Liver (tissue), 3 donors: ENCODE measurements at regions not wholly inside any gene's neighbourhood (a gene's known extent, or its start where the extent isn't known, plus 50 kb on each side); places are given as distances from the start of the nearest gene placed in this dataset.

ENCODE experiments used
- CTCF ChIP-seq: fragments of 150-350 bp; IDR thresholded peaks from 2 replicates; pipeline ENCODE4 v1.5.1; 2017; ENCODE audit warnings: improper control_type of control experiment, low read depth, low read length; ENCODE audit not compliant: missing input control
- EGR1 ChIP-seq, 2 donors: IDR thresholded peaks; 2 replicates each; pipeline ENCODE4 v1.6.1; 2016 to 2018; ENCODE audit warnings: antibody characterized with exemption in 2 of 2, low read depth in 2 of 2
- GABPA ChIP-seq, 2 donors: IDR thresholded peaks in 1 of 2; conservative IDR thresholded peaks in 1 of 2; 2 replicates each; pipeline ENCODE4 v1.6.1; 2016; ENCODE audit warnings: antibody characterized with exemption in 2 of 2, mild to moderate bottlenecking in 1 of 2, moderate library complexity in 1 of 2
- HNF4A ChIP-seq, 2 donors: conservative IDR thresholded peaks; 2 replicates each; pipeline ENCODE4 v1.6.1; 2016; ENCODE audit warnings: antibody characterized with exemption in 2 of 2, mild to moderate bottlenecking in 2 of 2
- JUND ChIP-seq, 2 donors: IDR thresholded peaks; 2 replicates each; pipeline ENCODE4 v1.6.1; 2016; ENCODE audit warnings: antibody characterized with exemption in 2 of 2
- MAX ChIP-seq: IDR thresholded peaks from 2 replicates; pipeline ENCODE4 v1.6.1; 2016; ENCODE audit warnings: antibody characterized with exemption
- RAD21 ChIP-seq, 2 donors: IDR thresholded peaks; 2 replicates each; pipeline ENCODE4 v1.6.1; 2016; ENCODE audit warnings: antibody characterized with exemption in 2 of 2, mild to moderate bottlenecking in 2 of 2
- REST ChIP-seq: IDR thresholded peaks from 2 replicates; pipeline ENCODE4 v1.6.1; 2016; ENCODE audit warnings: antibody characterized with exemption, mild to moderate bottlenecking
- SP1 ChIP-seq: IDR thresholded peaks from 2 replicates; pipeline ENCODE4 v1.6.1; 2018; ENCODE audit warnings: antibody characterized with exemption, mild to moderate bottlenecking
- YY1 ChIP-seq: IDR thresholded peaks from 2 replicates; pipeline ENCODE4 v1.6.1; 2016; ENCODE audit warnings: antibody characterized with exemption, mild to moderate bottlenecking
- donor health status: healthy.
- donor health status: healthy.

- no peak for TF ChIP-seq CTCF
- TF ChIP-seq REST, result no peak
- no peak for TF ChIP-seq SP1
- TF ChIP-seq HNF4A (conservative IDR thresholded peaks at IDR 0.05), result no peak
- TF ChIP-seq YY1, result no peak
- TF ChIP-seq EGR1 (IDR thresholded peaks at IDR 0.05; ENCODE audit: low read depth in 2 of 2), result no peak
- no peak for TF ChIP-seq RAD21 (IDR thresholded peaks at IDR 0.05)
- TF ChIP-seq GABPA (IDR thresholded peaks at IDR 0.05 in 1 of 2, conservative IDR thresholded peaks at IDR 0.05 in 1 of 2), result no peak
- TF ChIP-seq MAX, result no peak
- TF ChIP-seq JUND (IDR thresholded peaks at IDR 0.05), result no peak
Measured at GRCh38 chr10:30742471-30742870, 112.9 kb upstream of the LYZL2 start.
